ENCODE measurements at regions not wholly inside any gene's neighbourhood (a gene's known extent, or its start where the extent isn't known, plus 50 kb on each side); places are given as distances from the start of the nearest gene placed in this dataset.
"Not testable (repeated sequence)": the region's sequence is repeated elsewhere in the genome, so short reads cannot be mapped to it uniquely, and the experiment has no call there.

DNA sequence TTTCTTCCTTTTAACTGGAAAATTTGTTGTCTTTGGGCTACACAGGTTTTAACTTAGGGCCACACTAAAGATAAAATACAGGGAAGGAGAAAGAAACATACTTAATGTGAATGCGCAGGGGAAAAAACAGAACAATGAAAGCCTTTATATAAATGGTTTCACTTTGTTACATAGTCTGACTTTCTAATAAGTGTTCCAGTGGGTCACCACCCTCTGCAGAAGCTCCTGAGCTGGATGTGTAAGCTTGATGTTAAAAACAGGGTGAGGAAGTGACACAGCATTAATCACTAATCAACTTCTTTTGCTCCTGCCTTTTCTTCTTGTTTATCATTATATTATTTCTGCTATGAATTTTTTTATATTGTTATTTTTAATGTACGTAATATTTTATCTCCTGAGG is 445.6 kb upstream of the CA10 start:
- Histone ChIP-seq H3K36me3 (ENCODE audit: control insufficient read depth, insufficient read depth, low read length, severe bottlenecking) (no peaks in the 10 kb centered on the region), H3K27me3 (replicated peaks; ENCODE audit: control insufficient read depth, insufficient read depth, low read length) (no peaks in the 10 kb centered on the region)

DNA sequence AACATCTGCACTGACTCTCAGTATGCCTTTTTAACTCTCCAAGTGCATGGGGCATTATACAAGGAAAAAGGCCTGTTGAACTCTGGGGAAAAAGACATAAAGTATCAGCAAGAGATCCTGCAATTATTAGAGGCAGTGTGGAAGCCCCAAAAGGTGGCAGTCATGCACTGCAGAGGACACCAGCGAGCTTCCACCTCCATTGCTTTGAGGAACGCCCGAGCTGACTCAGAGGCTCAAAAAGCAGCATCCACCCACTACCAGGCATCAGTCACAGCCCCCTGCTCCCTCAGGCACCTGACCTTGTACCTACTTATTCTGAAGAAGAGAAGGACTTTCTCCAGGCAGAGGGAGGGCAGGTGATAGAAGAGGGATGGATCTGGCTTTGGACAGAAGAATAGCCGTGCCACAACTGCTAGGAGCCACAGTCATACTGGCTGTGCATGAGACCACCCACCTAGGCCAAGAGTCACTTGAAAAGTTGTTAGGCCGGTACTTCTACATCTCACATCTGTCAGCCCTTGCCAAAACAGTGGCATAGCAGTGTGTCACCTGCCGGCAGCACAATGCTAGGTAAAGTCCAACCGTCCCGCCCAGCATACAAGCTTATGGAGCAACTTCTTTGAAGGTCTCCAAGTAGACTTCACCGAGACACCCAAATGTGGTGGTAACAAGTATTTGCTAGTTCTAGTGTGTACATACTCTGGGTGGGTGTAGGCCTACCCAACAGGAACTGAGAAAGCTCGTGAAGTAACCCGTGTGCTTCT is 439.1 kb upstream of the CA10 start:
- not testable (repeated sequence) for H3K9ac ChIP-seq (ENCODE audit: low read length); H3K27me3 ChIP-seq (replicated peaks; ENCODE audit: control insufficient read depth, insufficient read depth, low read length); H3K4me1 ChIP-seq (ENCODE audit: control insufficient read depth, insufficient read depth, low read length); DNase-seq (ENCODE audit: low read depth); H3K4me3 ChIP-seq (ENCODE audit: low read length); H3K9me3 ChIP-seq (ENCODE audit: control insufficient read depth, low read length); H3K36me3 ChIP-seq (ENCODE audit: control insufficient read depth, insufficient read depth, low read length, severe bottlenecking)

More for the DNA sequence above, 445.6 kb upstream of the CA10 start:
- Histone ChIP-seq H3K9ac (ENCODE audit: low read length) (no peak overlapping the region), H3K4me1 (ENCODE audit: control insufficient read depth, insufficient read depth, low read length) (no peaks in the 10 kb centered on the region), H3K4me3 (ENCODE audit: low read length) (no peak overlapping the region), H3K9me3 (ENCODE audit: control insufficient read depth, low read length) (no peaks in the 10 kb centered on the region)
- DNase-seq (ENCODE audit: low read depth), result no peak

DNA sequence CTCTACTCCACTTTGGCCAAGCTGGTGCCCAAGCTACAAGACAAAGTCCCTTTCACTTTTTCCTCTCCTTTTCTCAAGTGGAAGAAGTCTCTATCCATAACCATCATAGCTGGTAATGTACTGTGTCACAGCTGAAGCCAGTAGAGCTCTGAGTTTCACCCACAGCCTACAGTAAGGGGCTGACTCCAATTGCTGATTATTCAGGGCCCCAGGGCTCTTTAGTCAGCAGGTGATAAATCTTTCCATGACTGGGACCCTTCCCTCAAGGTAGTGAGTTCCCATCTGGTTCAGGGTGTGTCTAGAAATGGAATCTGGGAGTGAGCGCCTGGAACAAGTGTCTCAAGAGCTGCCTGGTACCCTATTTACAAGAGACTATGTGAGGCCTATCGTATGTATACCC is 436.0 kb upstream of the CA10 start:
- no peaks in the 10 kb centered on the region for H3K27me3 ChIP-seq (replicated peaks; ENCODE audit: control insufficient read depth, insufficient read depth, low read length)

DNA sequence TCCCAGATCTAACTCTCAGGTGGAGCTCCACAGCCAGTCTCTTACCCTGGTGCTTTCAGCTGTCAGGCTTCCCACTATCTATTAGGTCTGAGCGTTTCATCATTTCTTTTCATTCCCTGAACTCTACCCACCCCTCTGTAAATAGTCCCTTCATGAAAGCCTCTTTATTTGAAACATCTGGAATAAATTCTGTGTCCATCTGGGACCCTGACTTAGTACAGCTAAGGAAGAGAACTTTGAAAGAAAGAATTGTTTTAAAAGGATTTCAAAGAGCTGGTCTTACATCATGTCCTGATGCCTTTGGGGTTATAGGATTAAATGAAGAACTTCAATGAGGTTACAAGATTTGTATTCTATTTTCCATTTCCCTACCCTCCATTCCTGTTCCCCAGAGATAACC is 388.5 kb upstream of the CA10 start:
- no peak for DNase-seq (ENCODE audit: low read depth)
- H3K27me3 ChIP-seq (replicated peaks; ENCODE audit: control insufficient read depth, insufficient read depth, low read length), result no peaks in the 10 kb centered on the region

More for the DNA sequence above, 436.0 kb upstream of the CA10 start:
- peaks cover 6% of the 10 kb centered on the region for H3K9me3 ChIP-seq (ENCODE audit: control insufficient read depth, low read length)
- no peak for DNase-seq (ENCODE audit: low read depth)
- H3K9ac ChIP-seq (ENCODE audit: low read length), result no peak overlapping the region
- H3K4me3 ChIP-seq (ENCODE audit: low read length), result no peak overlapping the region
- H3K4me1 ChIP-seq (ENCODE audit: control insufficient read depth, insufficient read depth, low read length), result no peaks in the 10 kb centered on the region
- H3K36me3 ChIP-seq (ENCODE audit: control insufficient read depth, insufficient read depth, low read length, severe bottlenecking), result no peaks in the 10 kb centered on the region

DNA sequence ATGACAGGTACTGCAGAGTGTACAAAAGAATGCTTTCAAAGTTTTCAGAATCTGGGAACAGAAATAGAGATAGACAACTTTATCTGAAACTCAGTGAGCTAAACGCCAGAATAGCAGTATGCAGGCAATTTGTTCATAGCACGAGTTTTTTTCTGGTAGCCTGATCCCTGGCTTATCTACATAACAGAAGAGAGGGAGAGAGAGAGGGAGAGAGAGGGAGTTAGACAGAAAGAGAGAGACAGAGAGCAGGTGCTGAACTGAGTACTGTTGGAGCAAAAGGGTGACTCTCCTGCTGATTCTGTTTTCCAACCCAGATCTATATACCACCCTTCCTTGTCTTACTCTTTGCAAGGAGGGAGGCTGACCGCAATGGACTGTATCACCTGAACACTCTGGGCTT is 388.0 kb upstream of the CA10 start:
- no peaks in the 10 kb centered on the region for H3K27me3 ChIP-seq (replicated peaks; ENCODE audit: control insufficient read depth, insufficient read depth, low read length)
- no peak for DNase-seq (ENCODE audit: low read depth)
- no peaks in the 10 kb centered on the region for H3K36me3 ChIP-seq (ENCODE audit: control insufficient read depth, insufficient read depth, low read length, severe bottlenecking)
- no peak overlapping the region for H3K4me3 ChIP-seq (ENCODE audit: low read length)
- no peak overlapping the region for H3K9ac ChIP-seq (ENCODE audit: low read length)
- H3K4me1 ChIP-seq (ENCODE audit: control insufficient read depth, insufficient read depth, low read length), result no peaks in the 10 kb centered on the region
- no peaks in the 10 kb centered on the region for H3K9me3 ChIP-seq (ENCODE audit: control insufficient read depth, low read length)

More for the DNA sequence above, 388.5 kb upstream of the CA10 start:
- Histone ChIP-seq H3K4me3 (ENCODE audit: low read length) (no peak overlapping the region), H3K9me3 (ENCODE audit: control insufficient read depth, low read length) (no peaks in the 10 kb centered on the region), H3K36me3 (ENCODE audit: control insufficient read depth, insufficient read depth, low read length, severe bottlenecking) (no peaks in the 10 kb centered on the region), H3K4me1 (ENCODE audit: control insufficient read depth, insufficient read depth, low read length) (no peaks in the 10 kb centered on the region), H3K9ac (ENCODE audit: low read length) (no peak overlapping the region)

DNA sequence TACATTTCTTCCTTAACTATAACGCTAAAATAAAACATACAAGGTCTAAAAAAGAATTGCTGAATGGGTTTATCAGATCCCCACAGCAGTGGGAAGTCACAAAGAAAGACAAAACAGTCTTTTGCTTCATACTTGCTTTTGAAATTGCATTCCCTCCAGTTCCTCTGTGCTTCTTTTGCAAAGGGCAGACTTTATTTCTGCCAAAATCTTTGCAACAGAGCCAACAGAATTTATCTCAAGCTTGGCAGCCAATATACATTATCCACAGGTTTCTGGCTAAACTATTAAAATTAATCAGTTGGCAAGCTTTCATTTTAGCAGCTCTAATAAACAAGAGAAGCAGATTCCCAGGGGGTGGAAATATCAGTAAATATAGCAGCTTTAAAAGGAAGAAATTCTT is 378.9 kb upstream of the CA10 start:
- no peaks in the 10 kb centered on the region for H3K27me3 ChIP-seq (replicated peaks; ENCODE audit: control insufficient read depth, insufficient read depth, low read length)
- no peak for DNase-seq (ENCODE audit: low read depth)
- H3K4me3 ChIP-seq (ENCODE audit: low read length), result no peak overlapping the region
- H3K4me1 ChIP-seq (ENCODE audit: control insufficient read depth, insufficient read depth, low read length), result no peaks in the 10 kb centered on the region
- H3K9me3 ChIP-seq (ENCODE audit: control insufficient read depth, low read length), result no peaks in the 10 kb centered on the region
- H3K9ac ChIP-seq (ENCODE audit: low read length), result no peak overlapping the region
- no peaks in the 10 kb centered on the region for H3K36me3 ChIP-seq (ENCODE audit: control insufficient read depth, insufficient read depth, low read length, severe bottlenecking)

DNA sequence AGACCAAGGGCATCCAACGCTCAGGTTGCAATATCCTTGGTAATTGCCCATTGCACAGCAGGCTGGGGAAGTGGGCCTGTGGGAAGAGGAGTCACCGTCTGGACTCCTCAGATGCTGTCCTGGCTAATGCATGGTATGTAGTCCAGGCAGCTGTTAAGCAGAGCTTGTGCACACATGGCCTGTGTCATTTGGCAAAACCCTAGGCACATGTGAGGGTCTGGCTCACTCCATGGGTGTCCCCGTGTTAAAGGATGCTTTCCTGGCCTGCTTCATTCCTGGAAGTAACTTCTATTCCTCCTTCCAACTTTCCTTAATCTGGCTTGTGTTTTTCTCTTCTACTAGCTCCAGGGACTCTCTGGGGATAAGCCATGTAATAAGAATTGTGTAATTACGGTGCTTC is 378.0 kb upstream of the CA10 start:
- H3K36me3 ChIP-seq (ENCODE audit: control insufficient read depth, insufficient read depth, low read length, severe bottlenecking), result no peaks in the 10 kb centered on the region
- no peak for DNase-seq (ENCODE audit: low read depth)
- H3K9ac ChIP-seq (ENCODE audit: low read length), result no peak overlapping the region
- H3K4me3 ChIP-seq (ENCODE audit: low read length), result no peak overlapping the region
- no peaks in the 10 kb centered on the region for H3K4me1 ChIP-seq (ENCODE audit: control insufficient read depth, insufficient read depth, low read length)
- no peaks in the 10 kb centered on the region for H3K27me3 ChIP-seq (replicated peaks; ENCODE audit: control insufficient read depth, insufficient read depth, low read length)
- H3K9me3 ChIP-seq (ENCODE audit: control insufficient read depth, low read length), result no peaks in the 10 kb centered on the region

DNA sequence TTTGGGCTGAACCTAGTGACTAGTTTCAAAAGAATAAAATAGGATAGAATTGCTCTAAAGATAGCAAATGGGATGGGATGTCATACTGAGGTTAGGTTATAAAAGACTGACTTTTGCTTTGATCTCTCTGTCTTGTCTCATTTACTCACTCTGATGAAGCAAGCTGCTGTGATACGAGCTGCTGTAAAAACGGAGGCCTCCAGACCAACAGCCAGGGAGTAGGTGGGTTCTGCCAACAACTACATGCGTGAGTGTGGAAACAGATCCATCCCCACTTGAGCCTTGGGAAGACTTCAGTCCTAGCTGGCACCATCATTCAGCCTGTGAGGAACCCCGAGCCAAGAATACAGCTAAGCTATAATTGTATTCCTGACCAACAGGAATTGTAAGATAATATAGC is 373.9 kb upstream of the CA10 start:
- no peak overlapping the region for H3K9ac ChIP-seq (ENCODE audit: low read length)

DNA sequence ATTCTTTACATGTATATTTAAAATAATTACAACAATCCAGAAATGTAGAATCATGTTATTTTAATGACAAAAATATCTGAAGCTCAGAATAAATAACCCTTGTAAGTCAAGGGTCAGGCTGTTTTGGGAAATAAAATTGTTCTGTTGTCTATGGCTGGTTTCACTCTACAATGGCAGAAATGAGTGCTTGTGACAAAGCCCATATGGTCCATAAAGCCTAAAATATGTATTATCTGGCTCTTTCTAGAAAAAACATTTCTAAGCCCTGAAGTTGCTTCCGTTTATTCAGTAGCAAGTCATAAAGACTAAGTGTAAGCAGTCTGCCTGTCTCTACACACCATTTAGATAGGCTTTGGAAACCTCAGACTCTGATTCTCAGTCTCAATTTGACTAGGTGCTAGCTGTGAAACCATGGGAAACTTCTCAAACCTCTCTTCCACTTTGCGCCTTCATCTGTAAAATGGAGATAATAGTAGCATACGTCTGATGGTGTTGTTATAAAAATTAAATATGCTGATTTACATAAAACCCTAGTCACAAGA is 365.7 kb upstream of the CA10 start:
- H3K9ac ChIP-seq (ENCODE audit: low read length), result no peak overlapping the region
- no peak overlapping the region for H3K4me3 ChIP-seq (ENCODE audit: low read length)
- H3K36me3 ChIP-seq (ENCODE audit: control insufficient read depth, insufficient read depth, low read length, severe bottlenecking), result no peaks in the 10 kb centered on the region
- H3K27me3 ChIP-seq (replicated peaks; ENCODE audit: control insufficient read depth, insufficient read depth, low read length), result no peaks in the 10 kb centered on the region
- no peaks in the 10 kb centered on the region for H3K4me1 ChIP-seq (ENCODE audit: control insufficient read depth, insufficient read depth, low read length)
- H3K9me3 ChIP-seq (ENCODE audit: control insufficient read depth, low read length), result no peaks in the 10 kb centered on the region
- no peak for DNase-seq (ENCODE audit: low read depth)

More for the DNA sequence above, 373.9 kb upstream of the CA10 start:
- H3K9me3 ChIP-seq (ENCODE audit: control insufficient read depth, low read length), result no peaks in the 10 kb centered on the region
- no peaks in the 10 kb centered on the region for H3K27me3 ChIP-seq (replicated peaks; ENCODE audit: control insufficient read depth, insufficient read depth, low read length)
- no peak for DNase-seq (ENCODE audit: low read depth)
- H3K4me3 ChIP-seq (ENCODE audit: low read length), result no peak overlapping the region
- no peaks in the 10 kb centered on the region for H3K4me1 ChIP-seq (ENCODE audit: control insufficient read depth, insufficient read depth, low read length)
- H3K36me3 ChIP-seq (ENCODE audit: control insufficient read depth, insufficient read depth, low read length, severe bottlenecking), result no peaks in the 10 kb centered on the region

DNA sequence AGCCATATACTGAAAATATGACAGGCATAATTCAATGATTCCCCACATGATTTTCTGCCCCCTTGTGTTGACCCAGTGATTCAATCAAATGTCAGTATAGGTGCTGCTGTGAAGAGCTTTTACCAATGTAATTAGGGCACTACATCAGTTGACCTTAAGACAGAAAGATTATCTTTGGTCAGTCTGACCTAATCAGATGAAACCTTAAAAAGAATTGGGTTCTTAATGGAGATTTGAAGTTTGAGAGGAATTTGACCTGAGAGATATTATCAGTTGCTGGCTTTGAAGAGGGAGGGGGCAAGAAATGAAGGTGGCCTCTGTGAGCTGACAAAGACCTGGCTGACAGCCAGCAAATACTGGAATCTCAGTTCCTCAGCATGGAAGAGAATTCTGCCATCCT is 358.7 kb upstream of the CA10 start:
- Histone ChIP-seq H3K27me3 (replicated peaks; ENCODE audit: control insufficient read depth, insufficient read depth, low read length) (no peaks in the 10 kb centered on the region), H3K9ac (ENCODE audit: low read length) (no peak overlapping the region), H3K4me3 (ENCODE audit: low read length) (no peak overlapping the region), H3K4me1 (ENCODE audit: control insufficient read depth, insufficient read depth, low read length) (no peaks in the 10 kb centered on the region), H3K9me3 (ENCODE audit: control insufficient read depth, low read length) (no peaks in the 10 kb centered on the region), H3K36me3 (ENCODE audit: control insufficient read depth, insufficient read depth, low read length, severe bottlenecking) (no peaks in the 10 kb centered on the region)
- DNase-seq (ENCODE audit: low read depth), result no peak

DNA sequence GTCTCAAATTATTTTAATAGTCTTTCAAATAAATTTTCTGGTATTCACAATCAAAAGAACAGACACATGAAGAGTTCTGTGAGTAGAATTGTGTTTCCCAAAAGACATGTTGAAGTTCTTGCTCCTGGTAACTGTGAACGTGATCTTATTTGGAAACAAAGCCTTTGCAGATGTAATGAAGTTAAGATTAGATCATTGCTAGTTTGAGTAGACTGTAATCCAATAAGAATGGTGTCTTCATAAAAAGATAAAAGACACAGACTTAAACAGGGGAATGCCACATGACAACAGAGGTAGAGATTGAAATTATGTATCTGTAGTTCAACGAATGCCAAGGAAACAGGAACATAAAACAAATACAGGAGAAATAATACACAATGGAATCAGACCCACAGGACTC is 357.4 kb upstream of the CA10 start:
- H3K9ac ChIP-seq (ENCODE audit: low read length), result no peak overlapping the region
- no peaks in the 10 kb centered on the region for H3K4me1 ChIP-seq (ENCODE audit: control insufficient read depth, insufficient read depth, low read length)
- no peaks in the 10 kb centered on the region for H3K36me3 ChIP-seq (ENCODE audit: control insufficient read depth, insufficient read depth, low read length, severe bottlenecking)
- no peak for DNase-seq (ENCODE audit: low read depth)
- H3K9me3 ChIP-seq (ENCODE audit: control insufficient read depth, low read length), result no peaks in the 10 kb centered on the region
- H3K4me3 ChIP-seq (ENCODE audit: low read length), result no peak overlapping the region
- H3K27me3 ChIP-seq (replicated peaks; ENCODE audit: control insufficient read depth, insufficient read depth, low read length), result no peaks in the 10 kb centered on the region

DNA sequence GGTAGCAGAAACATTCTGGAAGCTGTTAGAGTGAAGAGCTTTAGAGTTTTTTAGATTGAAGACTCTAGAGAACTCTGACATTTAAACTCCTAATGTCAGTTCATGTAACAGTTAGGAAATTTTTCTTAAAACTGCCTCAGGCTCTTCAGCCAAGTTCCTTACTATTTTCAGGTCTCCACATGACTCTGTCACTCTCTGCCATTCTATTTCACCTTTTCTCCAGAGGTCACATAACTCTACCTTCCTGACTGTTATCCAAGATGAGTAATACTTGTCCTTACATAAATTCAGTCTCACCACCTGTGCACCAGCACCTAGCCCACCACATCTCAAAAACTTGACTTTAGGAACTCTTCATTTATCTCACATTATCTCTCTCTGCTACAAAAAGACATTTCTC is 347.1 kb upstream of the CA10 start:
- H3K27me3 ChIP-seq (replicated peaks; ENCODE audit: control insufficient read depth, insufficient read depth, low read length), result no peaks in the 10 kb centered on the region

More for the DNA sequence above, 347.1 kb upstream of the CA10 start:
- H3K9me3 ChIP-seq (ENCODE audit: control insufficient read depth, low read length), result no peaks in the 10 kb centered on the region
- no peaks in the 10 kb centered on the region for H3K36me3 ChIP-seq (ENCODE audit: control insufficient read depth, insufficient read depth, low read length, severe bottlenecking)
- H3K4me1 ChIP-seq (ENCODE audit: control insufficient read depth, insufficient read depth, low read length), result no peaks in the 10 kb centered on the region
- no peak for DNase-seq (ENCODE audit: low read depth)
- H3K4me3 ChIP-seq (ENCODE audit: low read length), result no peak overlapping the region
- H3K9ac ChIP-seq (ENCODE audit: low read length), result no peak overlapping the region
